SK-N-SH (cell line): ENCODE measurements at regions not wholly inside any gene's neighbourhood (a gene's known extent, or its start where the extent isn't known, plus 50 kb on each side); places are given as distances from the start of the nearest gene placed in this dataset.

ENCODE experiments used
- CTCF ChIP-seq: fragments of 200-600 bp; sonication (generic); IDR thresholded peaks from 2 replicates; pipeline ENCODE4 v1.6.1; 2017; ENCODE audit warnings: antibody characterized with exemption, mild to moderate bottlenecking, moderate library complexity
- EZH2phosphoT487 ChIP-seq: fragments of 200-600 bp; sonication (generic); IDR thresholded peaks from 2 replicates; pipeline ENCODE4 v1.6.1; 2017; ENCODE audit warnings: low read depth, mixed run types, mild to moderate bottlenecking, antibody characterized with exemption, moderate library complexity, borderline replicate concordance
- RFX5 ChIP-seq: IDR thresholded peaks from 2 replicates; pipeline ENCODE4 v1.6.1; 2012; ENCODE audit warnings: mild to moderate bottlenecking, improper control_type of control experiment, low read length
- SIN3A ChIP-seq: IDR thresholded peaks from 2 replicates; pipeline ENCODE4 v1.6.1; 2012; ENCODE audit warnings: low read depth, mild to moderate bottlenecking, low read length, moderate library complexity, borderline replicate concordance
- SMC3 ChIP-seq: IDR thresholded peaks from 2 replicates; pipeline ENCODE4 v1.6.1; 2012; ENCODE audit warnings: low read depth, low read length, improper control_type of control experiment

GRCh38 chr13:85974608-85975366 is 175.6 kb upstream of the SLITRK6 start:
- TF ChIP-seq RFX5: no peak
- TF ChIP-seq CTCF: no peak
- no peak for TF ChIP-seq SMC3
- no peak for TF ChIP-seq EZH2phosphoT487
- TF ChIP-seq SIN3A: no peak
